Neural cell (in vitro differentiated cells): ENCODE measurements at regions not wholly inside any gene's neighbourhood (a gene's known extent, or its start where the extent isn't known, plus 50 kb on each side); places are given as distances from the start of the nearest gene placed in this dataset.

Experiments
- H2AFZ ChIP-seq: fragments of 200-600, 300-800 bp; sonication (generic), shearing (Covaris generic); 2 replicates; pipeline ENCODE4 v1.6.0; 2014; ENCODE audit warnings: low read depth, mild to moderate bottlenecking, antibody characterized with exemption, low read length, moderate library complexity
- H3F3A ChIP-seq: fragments of 200-600 bp; shearing (Covaris generic); 2 replicates; pipeline ENCODE4 v1.6.1; 2016; ENCODE audit warnings: mild to moderate bottlenecking, moderate library complexity, mixed read lengths, antibody characterized with exemption, low read length; ENCODE audit not compliant: insufficient read depth, poor library complexity, severe bottlenecking
- H3K27ac ChIP-seq: fragments of 200-600, 300-800 bp; sonication (generic), shearing (Covaris generic); 2 replicates; pipeline ENCODE4 v1.5.1; 2014; ENCODE audit warnings: mild to moderate bottlenecking, low read length, moderate library complexity
- H3K27me3 ChIP-seq: fragments of 300-800, 200-600 bp; sonication (generic), shearing (Covaris generic); 2 replicates; pipeline ENCODE4 v1.6.0; 2014; ENCODE audit warnings: mild to moderate bottlenecking, low read depth, low read length, moderate library complexity; ENCODE audit not compliant: insufficient read depth
- H3K36me3 ChIP-seq: fragments of 300-800, 200-600 bp; sonication (generic), shearing (Covaris generic); 2 replicates; pipeline ENCODE4 v1.5.1; 2014; ENCODE audit warnings: mild to moderate bottlenecking, antibody characterized with exemption, low read length, moderate library complexity; ENCODE audit not compliant: insufficient read depth
- H3K4me2 ChIP-seq: fragments of 300-800, 200-600 bp; sonication (generic), shearing (Covaris generic); 2 replicates; pipeline ENCODE4 v1.6.0; 2014; ENCODE audit warnings: mild to moderate bottlenecking, low read length
- H3K4me3 ChIP-seq: fragments of 300-800, 200-600 bp; sonication (generic), shearing (Covaris generic); 2 replicates; pipeline ENCODE4 v1.5.1; 2014; ENCODE audit warnings: mild to moderate bottlenecking, low read length, moderate library complexity
- H3K79me2 ChIP-seq: fragments of 200-600 bp; shearing (Covaris generic); replicated peaks from 2 replicates; pipeline ENCODE4 v1.6.0; 2014; ENCODE audit warnings: mild to moderate bottlenecking, low read length, moderate library complexity; ENCODE audit not compliant: insufficient read depth
- H3K9ac ChIP-seq: fragments of 300-800, 200-600 bp; sonication (generic), shearing (Covaris generic); 2 replicates; pipeline ENCODE4 v1.6.1; 2016; ENCODE audit warnings: mild to moderate bottlenecking, low read length, mixed read lengths
- H3K9me2 ChIP-seq: fragments of 200-600 bp; shearing (Covaris generic); 2 replicates; pipeline ENCODE4 v1.6.1; 2016; ENCODE audit warnings: mild to moderate bottlenecking, low read length, mixed read lengths; ENCODE audit not compliant: insufficient read depth
- H3K9me3 ChIP-seq: fragments of 200-600, 300-800 bp; sonication (generic), shearing (Covaris generic); 2 replicates; pipeline ENCODE4 v1.6.1; 2016; ENCODE audit warnings: mild to moderate bottlenecking, mixed run types, low read length, moderate library complexity, mixed read lengths
- H4K20me1 ChIP-seq: fragments of 200-600 bp; shearing (Covaris generic); 2 replicates; pipeline ENCODE4 v1.6.1; 2016; ENCODE audit warnings: mild to moderate bottlenecking, mixed run types; ENCODE audit not compliant: insufficient read depth
- EP300 ChIP-seq: fragments of 450-650 bp; conservative IDR thresholded peaks from 2 replicates; pipeline ENCODE4 v1.6.1; 2014; ENCODE audit warnings: antibody characterized with exemption, mild to moderate bottlenecking, moderate library complexity; ENCODE audit not compliant: poor library complexity, severe bottlenecking
- EZH2 ChIP-seq: fragments of 200-600, 300-800 bp; shearing (Covaris generic), sonication (generic); IDR thresholded peaks from 2 replicates; pipeline ENCODE4 v1.6.1; 2014; ENCODE audit warnings: antibody characterized with exemption, low read length, borderline replicate concordance, mild to moderate bottlenecking; ENCODE audit not compliant: insufficient read depth, poor library complexity, severe bottlenecking
- MXI1 ChIP-seq: fragments of 450-650 bp; conservative IDR thresholded peaks from 2 replicates; pipeline ENCODE4 v1.6.1; 2014; ENCODE audit warnings: antibody characterized with exemption, mild to moderate bottlenecking; ENCODE audit not compliant: poor library complexity, severe bottlenecking
- POLR2AphosphoS5 ChIP-seq: IDR thresholded peaks from 2 replicates; pipeline ENCODE4 v1.6.1; 2012
- RAD21 ChIP-seq: fragments of 450-650 bp; conservative IDR thresholded peaks from 2 replicates; pipeline ENCODE4 v1.6.1; 2014; ENCODE audit warnings: antibody characterized with exemption, mild to moderate bottlenecking, moderate library complexity
- SMC3 ChIP-seq: fragments of 450-650 bp; conservative IDR thresholded peaks from 2 replicates; pipeline ENCODE4 v1.6.1; 2014; ENCODE audit warnings: antibody characterized with exemption, mild to moderate bottlenecking, moderate library complexity; ENCODE audit not compliant: poor library complexity
- TAF1 ChIP-seq: IDR thresholded peaks from 2 replicates; pipeline ENCODE4 v1.6.1; 2012; ENCODE audit warnings: low read depth
- TF ChIP-seq, protein P1 (sequence below): fragments of 450-650 bp; IDR thresholded peaks from 2 replicates; pipeline ENCODE4 v1.5.1; 2014; ENCODE audit warnings: antibody characterized with exemption, mild to moderate bottlenecking, moderate library complexity; ENCODE audit not compliant: poor library complexity, severe bottlenecking
- TF ChIP-seq, protein P2 (sequence below): IDR thresholded peaks from 2 replicates; pipeline ENCODE4 v1.6.1; 2012; ENCODE audit warnings: borderline replicate concordance

DNA sequence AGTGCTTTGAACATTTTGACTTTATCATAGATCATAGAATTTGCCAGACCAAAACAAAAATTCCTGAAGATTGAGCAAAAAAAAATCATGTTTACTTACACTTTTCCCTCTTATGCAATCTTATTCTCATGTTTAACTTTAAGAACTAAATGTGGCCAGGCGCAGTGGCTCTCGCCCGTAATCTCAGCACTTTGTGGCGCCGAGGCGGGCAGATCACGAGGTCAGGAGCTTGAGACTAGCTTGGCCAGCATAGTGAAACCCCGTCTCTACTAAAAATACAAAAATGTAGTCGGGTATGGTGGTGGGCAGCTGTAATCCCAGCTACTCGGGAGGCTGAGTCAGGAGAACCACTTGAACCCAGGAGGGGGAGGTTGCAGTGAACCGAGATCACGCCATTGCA, 227.9 kb upstream of the KYNU start:
- Histone ChIP-seq H3K9me3 (no peaks in the 10 kb centered on the region), H3K27ac (no peak overlapping the region), H3K4me2 (no peak overlapping the region), H3K36me3 (no peaks in the 10 kb centered on the region), H2AFZ (no peak overlapping the region), H3K9me2 (no peaks in the 10 kb centered on the region), H3K4me3 (no peak overlapping the region), H3K79me2 (no peaks in the 10 kb centered on the region), H3K27me3 (no peaks in the 10 kb centered on the region), H3K9ac (no peak overlapping the region), H4K20me1 (no peaks in the 10 kb centered on the region), H3F3A (no peaks in the 10 kb centered on the region)
- TF ChIP-seq EP300 (no peak), MXI1 (no peak), EZH2 (no peak), SMC3 (no peak), TAF1 (no peak), POLR2AphosphoS5 (no peak), RAD21 (no peak)
- TF ChIP-seq, protein P1, sequence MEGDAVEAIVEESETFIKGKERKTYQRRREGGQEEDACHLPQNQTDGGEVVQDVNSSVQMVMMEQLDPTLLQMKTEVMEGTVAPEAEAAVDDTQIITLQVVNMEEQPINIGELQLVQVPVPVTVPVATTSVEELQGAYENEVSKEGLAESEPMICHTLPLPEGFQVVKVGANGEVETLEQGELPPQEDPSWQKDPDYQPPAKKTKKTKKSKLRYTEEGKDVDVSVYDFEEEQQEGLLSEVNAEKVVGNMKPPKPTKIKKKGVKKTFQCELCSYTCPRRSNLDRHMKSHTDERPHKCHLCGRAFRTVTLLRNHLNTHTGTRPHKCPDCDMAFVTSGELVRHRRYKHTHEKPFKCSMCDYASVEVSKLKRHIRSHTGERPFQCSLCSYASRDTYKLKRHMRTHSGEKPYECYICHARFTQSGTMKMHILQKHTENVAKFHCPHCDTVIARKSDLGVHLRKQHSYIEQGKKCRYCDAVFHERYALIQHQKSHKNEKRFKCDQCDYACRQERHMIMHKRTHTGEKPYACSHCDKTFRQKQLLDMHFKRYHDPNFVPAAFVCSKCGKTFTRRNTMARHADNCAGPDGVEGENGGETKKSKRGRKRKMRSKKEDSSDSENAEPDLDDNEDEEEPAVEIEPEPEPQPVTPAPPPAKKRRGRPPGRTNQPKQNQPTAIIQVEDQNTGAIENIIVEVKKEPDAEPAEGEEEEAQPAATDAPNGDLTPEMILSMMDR, result no peak
- TF ChIP-seq, protein P2, sequence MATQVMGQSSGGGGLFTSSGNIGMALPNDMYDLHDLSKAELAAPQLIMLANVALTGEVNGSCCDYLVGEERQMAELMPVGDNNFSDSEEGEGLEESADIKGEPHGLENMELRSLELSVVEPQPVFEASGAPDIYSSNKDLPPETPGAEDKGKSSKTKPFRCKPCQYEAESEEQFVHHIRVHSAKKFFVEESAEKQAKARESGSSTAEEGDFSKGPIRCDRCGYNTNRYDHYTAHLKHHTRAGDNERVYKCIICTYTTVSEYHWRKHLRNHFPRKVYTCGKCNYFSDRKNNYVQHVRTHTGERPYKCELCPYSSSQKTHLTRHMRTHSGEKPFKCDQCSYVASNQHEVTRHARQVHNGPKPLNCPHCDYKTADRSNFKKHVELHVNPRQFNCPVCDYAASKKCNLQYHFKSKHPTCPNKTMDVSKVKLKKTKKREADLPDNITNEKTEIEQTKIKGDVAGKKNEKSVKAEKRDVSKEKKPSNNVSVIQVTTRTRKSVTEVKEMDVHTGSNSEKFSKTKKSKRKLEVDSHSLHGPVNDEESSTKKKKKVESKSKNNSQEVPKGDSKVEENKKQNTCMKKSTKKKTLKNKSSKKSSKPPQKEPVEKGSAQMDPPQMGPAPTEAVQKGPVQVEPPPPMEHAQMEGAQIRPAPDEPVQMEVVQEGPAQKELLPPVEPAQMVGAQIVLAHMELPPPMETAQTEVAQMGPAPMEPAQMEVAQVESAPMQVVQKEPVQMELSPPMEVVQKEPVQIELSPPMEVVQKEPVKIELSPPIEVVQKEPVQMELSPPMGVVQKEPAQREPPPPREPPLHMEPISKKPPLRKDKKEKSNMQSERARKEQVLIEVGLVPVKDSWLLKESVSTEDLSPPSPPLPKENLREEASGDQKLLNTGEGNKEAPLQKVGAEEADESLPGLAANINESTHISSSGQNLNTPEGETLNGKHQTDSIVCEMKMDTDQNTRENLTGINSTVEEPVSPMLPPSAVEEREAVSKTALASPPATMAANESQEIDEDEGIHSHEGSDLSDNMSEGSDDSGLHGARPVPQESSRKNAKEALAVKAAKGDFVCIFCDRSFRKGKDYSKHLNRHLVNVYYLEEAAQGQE, result no peak

DNA sequence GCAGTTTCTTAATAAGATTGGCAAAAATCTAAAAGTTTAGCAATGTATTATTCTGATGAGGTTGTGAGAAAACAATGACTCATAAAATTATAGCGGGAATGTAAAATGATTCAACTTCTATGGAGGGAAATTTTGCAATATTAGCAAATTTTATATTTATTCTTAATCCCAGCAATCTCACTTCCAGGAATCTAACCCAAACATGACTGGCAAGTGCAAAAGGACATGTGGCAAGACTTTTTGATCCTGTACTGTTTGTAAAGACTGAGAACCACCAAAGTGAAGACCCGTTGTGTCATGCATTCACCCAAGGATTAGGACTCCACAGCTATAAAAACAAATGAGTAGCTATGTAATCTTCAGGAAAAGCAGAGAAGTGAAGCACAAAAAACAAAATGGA, 234.8 kb upstream of the KYNU start:
- Histone ChIP-seq H3F3A (no peaks in the 10 kb centered on the region), H4K20me1 (no peaks in the 10 kb centered on the region), H3K9ac (no peak overlapping the region), H2AFZ (no peak overlapping the region), H3K79me2 (no peaks in the 10 kb centered on the region), H3K4me3 (no peak overlapping the region), H3K9me3 (peaks cover 5% of the 10 kb centered on the region), H3K27ac (no peak overlapping the region), H3K36me3 (no peaks in the 10 kb centered on the region), H3K27me3 (no peaks in the 10 kb centered on the region), H3K9me2 (no peaks in the 10 kb centered on the region), H3K4me2 (no peak overlapping the region)
- TF ChIP-seq POLR2AphosphoS5 (no peak), MXI1 (no peak), SMC3 (no peak), EZH2 (no peak), TAF1 (no peak), RAD21 (no peak), EP300 (no peak)
- TF ChIP-seq, protein P1, result no peak
- TF ChIP-seq, protein P2, result no peak
